GDM1 (cell line): ENCODE measurements at regions not wholly inside any gene's neighbourhood (a gene's known extent, or its start where the extent isn't known, plus 50 kb on each side); places are given as distances from the start of the nearest gene placed in this dataset.

ENCODE experiments used
- DNase-seq: peaks from one replicate; lab custom pipeline; 2025; lab: John Stamatoyannopoulos, UW

DNA sequence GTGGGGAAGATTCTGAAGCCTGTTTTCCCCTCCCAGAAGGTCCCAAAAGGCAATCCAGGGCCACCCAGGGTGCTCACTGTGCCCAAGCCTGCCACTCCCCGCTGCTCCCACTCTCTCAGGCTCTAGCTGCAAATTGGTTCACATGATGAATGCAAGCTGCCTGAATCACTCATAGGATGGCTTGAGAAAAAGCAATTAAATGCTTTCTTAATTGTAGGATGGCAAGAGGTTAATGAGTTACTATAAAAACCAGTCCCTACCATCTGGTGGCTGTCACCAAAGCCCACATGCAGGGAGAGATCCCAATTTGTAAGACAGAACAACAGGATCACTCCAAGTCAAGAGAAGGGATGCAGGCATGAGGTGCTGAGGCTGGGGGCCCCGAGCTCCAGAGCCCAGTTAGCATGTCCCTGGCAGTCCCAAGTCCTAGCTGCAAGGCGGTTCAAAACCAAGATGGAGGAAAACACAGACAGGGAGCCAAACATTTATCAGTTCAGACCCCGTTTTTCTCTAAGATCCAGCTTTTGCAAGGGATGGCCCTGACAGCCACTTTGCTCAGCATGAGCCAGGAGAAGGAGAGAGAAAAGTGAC, 207.1 kb downstream of the UACA start:
- DNase-seq: no peak

GRCh38 chr15:70555713-70556112, 207.6 kb downstream of the UACA start:
- DNase-seq: no peak

DNA sequence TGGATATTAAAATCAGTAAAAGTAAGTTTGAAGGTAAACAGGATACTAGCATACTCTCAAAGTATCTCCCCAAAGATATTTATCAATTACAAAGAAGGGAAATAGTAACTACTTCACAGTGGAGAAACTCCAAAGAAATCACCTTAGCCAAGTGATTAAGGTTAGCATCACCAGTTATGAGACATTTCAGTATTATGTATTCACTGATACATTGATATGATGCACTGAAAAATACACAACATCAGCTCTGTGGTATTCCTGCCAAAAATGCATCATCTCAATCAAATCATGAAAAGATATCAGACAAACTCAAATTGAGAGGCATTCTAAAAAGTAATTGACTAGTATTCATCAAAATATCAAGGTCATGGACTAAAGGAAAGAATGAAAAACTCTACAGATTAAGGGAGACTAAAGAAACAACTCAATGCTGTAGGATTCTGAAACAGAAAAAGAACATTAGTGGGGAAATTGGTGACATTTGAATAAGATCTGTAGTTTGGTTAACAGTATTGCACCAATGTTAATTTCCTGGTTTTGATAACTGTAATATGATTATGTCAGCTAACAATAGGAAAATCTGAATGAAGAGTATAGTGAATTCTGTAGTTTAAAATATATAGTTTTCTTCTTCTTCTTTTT, 215.4 kb downstream of the UACA start:
- DNase-seq: no peak

DNA sequence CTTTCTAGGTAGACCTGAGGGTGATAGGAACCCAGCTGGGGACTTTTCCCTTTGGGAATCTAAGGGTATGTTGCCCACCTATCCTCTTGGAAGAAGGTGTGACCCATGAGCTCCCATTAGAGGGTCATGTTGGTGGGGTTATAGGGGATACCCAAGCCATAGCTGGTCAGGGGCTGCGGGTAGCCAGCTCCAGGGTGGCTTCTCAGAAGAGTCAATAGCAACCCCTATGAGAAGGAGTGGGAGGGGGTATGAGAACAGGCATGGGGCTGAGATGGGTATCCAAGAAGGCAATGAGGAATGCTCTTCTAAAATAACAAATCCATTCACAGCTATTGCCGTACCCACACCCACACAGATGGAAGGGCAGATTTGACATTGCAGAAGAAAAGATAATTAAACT, 217.8 kb downstream of the UACA start:
- DNase-seq: no peak

DNA sequence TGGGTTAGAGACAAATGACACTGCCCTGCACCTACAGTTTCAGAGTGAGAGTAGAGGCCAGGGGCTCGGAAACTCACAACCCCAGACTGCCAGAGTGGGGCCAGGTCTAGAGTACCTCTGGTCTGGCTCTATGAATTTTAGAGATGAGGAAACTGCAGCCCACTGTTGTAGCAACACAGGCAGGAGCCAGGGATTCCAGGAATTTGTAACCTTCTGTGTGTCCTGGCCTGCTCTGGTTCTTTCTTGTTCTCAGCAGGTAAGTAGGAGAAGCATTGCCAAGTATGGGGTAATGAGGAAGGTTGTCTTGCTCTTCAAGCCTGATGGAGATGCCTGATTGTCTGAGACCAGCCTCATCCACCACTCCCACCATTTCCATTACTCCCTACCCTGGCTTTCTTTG, 221.8 kb downstream of the UACA start:
- no peak for DNase-seq

DNA sequence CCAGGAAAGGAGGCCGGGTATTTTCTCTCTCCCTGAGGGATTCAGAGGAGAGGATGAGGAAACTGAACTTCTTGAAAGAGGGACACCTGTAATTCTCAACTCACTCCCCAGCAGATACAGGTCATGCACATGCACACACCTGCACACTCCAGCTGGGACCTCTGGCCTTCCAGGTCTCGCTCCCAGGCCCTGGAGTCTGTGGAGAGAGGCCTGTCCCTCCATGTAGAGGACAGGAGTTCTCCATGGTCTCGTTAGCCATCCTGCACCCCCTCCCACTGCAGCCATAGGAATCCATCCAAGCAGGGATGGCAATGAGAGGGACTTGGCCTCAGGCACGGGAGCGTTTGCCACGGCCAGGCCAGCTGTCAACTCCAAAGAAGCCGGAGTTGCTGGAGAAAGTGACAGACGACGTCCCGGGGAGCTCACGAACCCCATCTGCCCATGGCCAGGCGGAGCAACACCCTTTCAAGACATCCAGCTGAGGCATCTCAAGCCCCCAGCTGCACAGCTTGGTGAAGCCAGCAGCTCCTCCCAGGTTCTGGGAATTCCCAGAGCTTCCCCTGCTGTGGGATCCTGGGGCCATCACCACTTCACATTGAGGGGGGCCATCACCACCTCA, 223.3 kb downstream of the UACA start:
- no peak for DNase-seq

- no peak for DNase-seq
Observed at GRCh38 chr15:70539409-70539808, 223.9 kb downstream of the UACA start.

GRCh38 chr15:70538278-70538677, 225.1 kb downstream of the UACA start:
- no peak for DNase-seq

DNA sequence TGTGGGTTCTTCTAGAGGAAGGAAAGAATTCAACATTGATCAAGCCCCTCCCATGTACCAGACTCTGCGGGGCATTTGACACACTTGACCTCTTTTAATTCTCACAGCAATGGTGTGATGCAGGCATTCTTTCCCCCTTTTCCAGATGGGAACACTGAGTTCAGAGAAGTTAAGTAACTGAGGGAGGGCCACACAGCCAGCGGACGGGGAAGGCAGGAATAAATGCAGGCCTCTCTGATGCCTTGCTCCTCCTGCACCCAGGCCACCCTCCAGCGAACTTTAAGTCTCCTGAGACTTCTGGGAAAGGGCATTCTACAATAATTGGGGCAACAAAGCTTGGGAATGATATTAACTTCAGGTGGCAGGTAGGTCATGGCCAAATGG, 227.4 kb downstream of the UACA start:
- DNase-seq: no peak

GRCh38 chr15:70535071-70535954, 228.0 kb downstream of the UACA start:
- peak; percentile 89 for DNase-seq

- no peak for DNase-seq
Observed at GRCh38 chr15:70533931-70534742, 229.2 kb downstream of the UACA start.

- DNase-seq: no peak
Observed at GRCh38 chr15:70532531-70533186, 230.7 kb downstream of the UACA start.

GRCh38 chr15:70531576-70531975, 231.8 kb downstream of the UACA start:
- DNase-seq: no peak

DNA sequence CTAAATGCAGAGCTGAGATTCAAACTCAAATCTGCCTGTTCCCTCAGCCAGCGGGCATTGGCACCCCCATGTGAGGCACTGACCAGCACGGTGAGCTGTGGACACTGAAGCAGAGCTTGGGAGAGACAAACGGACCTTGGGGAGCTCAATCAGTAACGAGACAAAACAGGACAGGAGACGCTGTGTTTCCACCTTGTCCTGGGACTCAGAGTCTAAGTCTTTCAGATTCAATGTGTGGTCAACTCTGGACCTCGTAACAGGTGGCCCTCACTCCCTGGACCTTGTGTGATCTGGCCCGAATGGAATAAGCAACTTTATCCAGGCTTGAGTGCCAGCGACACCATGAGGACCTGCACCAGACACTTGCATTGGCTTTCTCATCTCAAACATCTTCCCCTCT, 232.5 kb downstream of the UACA start:
- no peak for DNase-seq

DNA sequence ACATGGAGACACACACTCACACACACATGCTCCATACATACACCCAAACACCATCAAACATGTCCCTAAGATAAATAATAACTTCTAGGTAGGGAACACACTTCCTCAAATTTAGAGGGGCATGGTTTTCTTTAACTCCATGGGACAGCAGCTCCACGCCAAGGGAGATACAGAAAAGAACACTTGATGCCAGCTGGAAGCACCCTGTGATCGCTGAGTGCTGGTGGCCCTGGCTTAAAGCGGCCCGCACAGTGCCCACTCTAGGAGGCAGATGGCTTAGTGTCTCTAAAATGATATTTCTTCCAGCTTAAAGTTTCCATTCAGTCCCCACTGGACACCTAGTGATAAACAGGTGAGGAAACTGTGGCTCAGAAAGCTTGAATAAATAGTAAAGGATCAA, 232.9 kb downstream of the UACA start:
- DNase-seq: no peak

DNA sequence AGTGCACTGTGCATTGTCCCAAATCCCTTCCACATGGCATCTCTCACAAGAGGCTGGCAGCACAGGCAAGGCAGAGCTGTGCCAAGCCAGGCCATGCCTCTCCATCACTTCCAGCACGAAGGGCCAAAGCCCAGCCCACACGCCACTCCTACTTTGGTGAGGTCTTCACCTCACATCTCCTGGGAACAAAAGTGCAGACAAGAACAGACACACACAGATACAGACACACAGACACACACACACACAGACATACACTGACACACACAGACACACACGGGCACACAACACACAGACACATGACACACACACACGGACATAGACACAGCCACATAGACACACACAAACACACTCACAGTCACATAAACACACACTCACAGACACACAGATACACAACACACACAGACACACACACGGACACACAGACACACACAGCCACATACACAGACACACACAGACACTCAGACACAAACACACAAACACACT, 233.3 kb downstream of the UACA start:
- DNase-seq: no peak

DNA sequence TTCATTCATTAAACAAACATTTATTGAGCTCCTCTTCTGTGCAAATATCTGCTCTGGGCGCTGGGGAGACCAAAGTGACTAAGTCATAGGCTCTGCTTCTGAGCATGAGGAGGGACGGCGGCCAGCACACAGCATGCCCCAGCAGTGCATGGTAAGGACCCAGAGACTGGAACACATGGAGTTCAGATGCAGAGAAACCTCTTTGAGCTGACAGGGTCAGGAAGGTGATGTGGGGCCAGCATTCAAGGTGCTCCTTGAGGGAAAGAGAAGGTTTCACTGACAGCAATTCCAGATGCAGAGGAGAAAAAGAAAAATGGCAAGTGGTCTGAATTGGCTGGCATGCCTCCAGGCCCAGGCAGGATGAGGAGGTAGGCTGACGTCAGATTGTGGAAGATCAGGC, 234.5 kb downstream of the UACA start:
- DNase-seq: no peak

DNA sequence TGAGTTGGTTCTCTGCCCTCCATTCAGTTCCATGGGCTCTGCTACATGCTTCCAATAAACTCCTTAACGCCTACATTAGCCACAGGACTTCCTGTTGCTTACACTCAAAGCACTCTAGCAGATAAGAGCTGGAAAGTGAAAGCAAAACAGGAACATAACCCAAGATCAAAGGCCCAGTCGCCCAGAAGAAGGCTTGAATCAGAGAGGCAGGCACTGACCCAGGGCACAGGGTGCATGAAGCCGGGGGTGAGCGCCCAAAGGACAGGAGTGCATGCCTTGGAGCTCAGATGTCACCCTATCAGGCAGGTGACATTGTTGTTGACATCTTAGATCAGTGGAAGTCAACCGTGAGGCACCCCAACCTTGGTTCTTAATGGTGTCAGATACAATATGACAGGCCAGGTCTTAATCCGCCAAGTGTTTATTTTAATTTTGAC, 235.1 kb downstream of the UACA start:
- DNase-seq: peak; percentile 76

DNA sequence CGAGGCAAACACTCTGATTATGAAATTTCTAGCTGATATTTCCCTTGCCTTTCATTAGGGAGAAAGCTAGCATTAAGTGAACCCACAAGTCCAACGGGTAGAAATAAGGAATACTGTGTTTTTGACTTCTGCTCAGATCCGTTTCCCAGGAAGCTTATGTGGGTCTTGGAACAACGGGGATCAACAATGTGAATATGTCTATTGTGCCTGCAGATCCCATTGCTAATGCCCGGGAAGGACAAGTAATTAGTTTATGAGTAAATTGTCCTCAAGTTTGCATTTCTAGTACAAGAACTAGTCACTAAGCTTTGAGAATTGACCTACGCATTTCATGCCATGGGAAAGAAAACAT, 236.4 kb downstream of the UACA start:
- DNase-seq: no peak

- no peak for DNase-seq
Observed at GRCh38 chr15:70526221-70526973, 237.0 kb downstream of the UACA start.

DNA sequence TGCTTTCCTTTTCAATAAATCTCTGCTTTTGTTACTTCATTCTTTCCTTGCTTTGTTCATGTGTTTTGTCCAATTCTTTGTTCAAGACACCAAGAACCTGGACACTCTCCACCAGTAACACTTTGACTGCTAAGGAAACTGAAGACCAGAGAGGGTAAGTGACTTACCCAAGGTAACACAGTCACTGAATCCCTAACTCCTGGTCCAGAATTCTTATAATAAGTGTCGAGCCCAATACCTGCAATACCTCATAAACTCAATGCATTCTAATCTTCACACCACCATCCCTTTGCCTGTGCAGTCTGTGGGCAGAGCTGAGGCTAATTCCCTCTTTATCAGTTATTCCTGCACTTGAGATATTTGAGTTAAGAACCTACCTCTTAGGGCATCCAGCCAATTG, 237.8 kb downstream of the UACA start:
- no peak for DNase-seq
